Caco-2 (cell line): ENCODE measurements at regions not wholly inside any gene's neighbourhood (a gene's known extent, or its start where the extent isn't known, plus 50 kb on each side); places are given as distances from the start of the nearest gene placed in this dataset.

ENCODE experiments used
- BruUV-seq: library from RNA; stranded (reverse); fragments of 400-500 nt; replicated peaks from 2 replicates; lab custom pipeline; 2021; lab: Mats Ljungman, UMichigan
- CTCF ChIA-PET: fragments of 300-600 bp; sonication (Branson Sonifier 250); formaldehyde crosslinking; loops from one replicate; lab custom pipeline; 2022; ENCODE audit warnings: antibody characterized with exemption; lab: Charles Lee
- POLR2A ChIA-PET: fragments of 300-600 bp; sonication (Branson Sonifier 250); formaldehyde crosslinking; loops from one replicate; lab custom pipeline; 2022; ENCODE audit warnings: antibody characterized with exemption; lab: Charles Lee
- DNase-seq, 2 experiments: peaks; one replicate each; pipeline versions ENCODE4 v3.0.0 to v3.0.0-alpha.2; 2020 to 2022
- H3K27me3 ChIP-seq: replicated peaks from 2 replicates; pipeline ENCODE4 v1.6.0; 2011; ENCODE audit warnings: low read length; ENCODE audit not compliant: control insufficient read depth, insufficient read depth
- H3K36me3 ChIP-seq: 2 replicates; pipeline ENCODE4 v1.5.1; 2011; ENCODE audit warnings: low read length; ENCODE audit not compliant: control insufficient read depth, insufficient read depth
- H3K4me1 ChIP-seq: fragments of 250-450 bp; sonication (Bioruptor Pico); 2 replicates; pipeline ENCODE4 v1.5.1; 2020; ENCODE audit warnings: mild to moderate bottlenecking
- H3K4me3 ChIP-seq: 2 replicates; pipeline ENCODE4 v1.5.1; 2011; ENCODE audit warnings: low read depth, mild to moderate bottlenecking, control low read depth, low read length
- H3K9me3 ChIP-seq: fragments of 250-450 bp; sonication (Bioruptor Pico); 2 replicates; pipeline ENCODE4 v1.5.1; 2020; ENCODE audit warnings: mild to moderate bottlenecking, moderate library complexity
- H3K27ac Mint-ChIP-seq: one replicate; pipeline ENCODE4 v1.8.0; 2022; ENCODE audit warnings: mixed read lengths; ENCODE audit not compliant: unreplicated experiment
- H3K27me3 Mint-ChIP-seq: one replicate; pipeline ENCODE4 v1.8.0; 2022; ENCODE audit warnings: mixed read lengths; ENCODE audit not compliant: insufficient read depth, unreplicated experiment
- H3K36me3 Mint-ChIP-seq: one replicate; pipeline ENCODE4 v1.8.0; 2022; ENCODE audit warnings: mild to moderate bottlenecking, mixed read lengths; ENCODE audit not compliant: insufficient read depth, unreplicated experiment
- H3K4me1 Mint-ChIP-seq: one replicate; pipeline ENCODE4 v1.8.0; 2022; ENCODE audit warnings: low read depth, mixed read lengths; ENCODE audit not compliant: unreplicated experiment
- H3K4me3 Mint-ChIP-seq: one replicate; pipeline ENCODE4 v1.8.0; 2022; ENCODE audit warnings: mild to moderate bottlenecking, moderate library complexity, mixed read lengths; ENCODE audit not compliant: unreplicated experiment
- H3K9me3 Mint-ChIP-seq: one replicate; pipeline ENCODE4 v1.8.0; 2022; ENCODE audit warnings: mixed read lengths; ENCODE audit not compliant: unreplicated experiment
- intact Hi-C: fragments of 100-400 bp; cut with micrococcal nuclease; formaldehyde crosslinking; loops from one replicate; pipeline ENCODE4 v1.10.0; 2022; ENCODE audit not compliant: unreplicated experiment
- TF ChIP-seq, protein P1 (sequence below), 2 experiments: fragments of 200-600 bp in 1 of 2; IDR thresholded peaks; 1 replicate in 1 of 2; 2 replicates in 1 of 2; pipeline versions ENCODE4 v1.5.1 to v1.8.0; 2011 to 2022; ENCODE audit warnings: antibody characterized with exemption in 1 of 2, control low read depth in 1 of 2, inconsistent platforms in 1 of 2, low read depth in 1 of 2, low read length in 1 of 2, mild to moderate bottlenecking in 1 of 2, moderate library complexity in 1 of 2; ENCODE audit not compliant: insufficient read depth in 1 of 2, severe bottlenecking in 1 of 2, unreplicated experiment in 1 of 2

DNA sequence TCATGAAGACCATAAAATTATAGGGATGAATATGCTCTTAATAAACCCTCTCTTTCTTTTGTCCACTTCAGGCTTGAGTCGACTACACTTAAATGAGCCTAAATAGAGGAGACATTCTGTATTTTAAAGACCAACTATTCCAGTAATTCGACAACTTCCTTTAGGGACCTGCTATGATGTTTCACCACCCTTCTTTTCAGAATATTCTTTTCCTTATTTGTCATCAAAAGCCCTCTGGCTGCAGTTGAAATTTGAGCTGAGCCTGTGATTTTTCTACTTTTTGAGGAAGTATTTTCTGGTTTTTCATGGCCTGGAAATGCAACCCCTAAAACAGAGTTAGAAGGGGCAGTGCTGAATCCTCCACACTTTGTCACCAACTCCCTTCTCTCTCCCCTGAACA lies 287.0 kb downstream of the EPHA4 start:
- Mint-ChIP-seq H3K27me3 (no peaks in the 10 kb centered on the region), H3K27ac (no peak overlapping the region), H3K4me1 (peaks cover 37% of the 10 kb centered on the region), H3K4me3 (no peak overlapping the region), H3K36me3 (no peaks in the 10 kb centered on the region), H3K9me3 (peaks cover 14% of the 10 kb centered on the region)
- Histone ChIP-seq H3K36me3 (no peaks in the 10 kb centered on the region), H3K27me3 (no peaks in the 10 kb centered on the region), H3K4me1 (peaks cover 42% of the 10 kb centered on the region), H3K9me3 (no peaks in the 10 kb centered on the region), H3K4me3 (no peak overlapping the region)
- DNase-seq = no peak
- ChIA-PET CTCF (no interaction called here), POLR2A (no interaction called here)
- BruUV-seq = no TSS peak
- TF ChIP-seq, protein P1, sequence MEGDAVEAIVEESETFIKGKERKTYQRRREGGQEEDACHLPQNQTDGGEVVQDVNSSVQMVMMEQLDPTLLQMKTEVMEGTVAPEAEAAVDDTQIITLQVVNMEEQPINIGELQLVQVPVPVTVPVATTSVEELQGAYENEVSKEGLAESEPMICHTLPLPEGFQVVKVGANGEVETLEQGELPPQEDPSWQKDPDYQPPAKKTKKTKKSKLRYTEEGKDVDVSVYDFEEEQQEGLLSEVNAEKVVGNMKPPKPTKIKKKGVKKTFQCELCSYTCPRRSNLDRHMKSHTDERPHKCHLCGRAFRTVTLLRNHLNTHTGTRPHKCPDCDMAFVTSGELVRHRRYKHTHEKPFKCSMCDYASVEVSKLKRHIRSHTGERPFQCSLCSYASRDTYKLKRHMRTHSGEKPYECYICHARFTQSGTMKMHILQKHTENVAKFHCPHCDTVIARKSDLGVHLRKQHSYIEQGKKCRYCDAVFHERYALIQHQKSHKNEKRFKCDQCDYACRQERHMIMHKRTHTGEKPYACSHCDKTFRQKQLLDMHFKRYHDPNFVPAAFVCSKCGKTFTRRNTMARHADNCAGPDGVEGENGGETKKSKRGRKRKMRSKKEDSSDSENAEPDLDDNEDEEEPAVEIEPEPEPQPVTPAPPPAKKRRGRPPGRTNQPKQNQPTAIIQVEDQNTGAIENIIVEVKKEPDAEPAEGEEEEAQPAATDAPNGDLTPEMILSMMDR (IDR thresholded peaks at IDR 0.05; ENCODE audit: insufficient read depth in 1 of 2, low read depth in 1 of 2, low read length in 1 of 2, severe bottlenecking in 1 of 2, unreplicated experiment in 1 of 2) = no peak
- intact Hi-C loops = loop anchor here (5.0 kb wide), 1 partner anchor 98 kb away; no protein-coding TSS in a partner anchor

GRCh38 chr2:221286406-221286805 lies 285.7 kb downstream of the EPHA4 start:
- TF ChIP-seq, protein P1 (IDR thresholded peaks at IDR 0.05; ENCODE audit: insufficient read depth in 1 of 2, low read depth in 1 of 2, low read length in 1 of 2, severe bottlenecking in 1 of 2, unreplicated experiment in 1 of 2) = no peak
- BruUV-seq = no TSS peak
- intact Hi-C loops = loop anchor here (5.0 kb wide), 1 partner anchor 99 kb away; no protein-coding TSS in a partner anchor
- Histone ChIP-seq H3K4me1 (peaks cover 39% of the 10 kb centered on the region), H3K27me3 (no peaks in the 10 kb centered on the region), H3K9me3 (no peaks in the 10 kb centered on the region), H3K36me3 (no peaks in the 10 kb centered on the region), H3K4me3 (no peak overlapping the region)
- no peak overlapping the region for H3K27ac Mint-ChIP-seq
- ChIA-PET POLR2A (no interaction called here), CTCF (no interaction called here)
- no peaks in the 10 kb centered on the region for H3K27me3 Mint-ChIP-seq
- peaks cover 33% of the 10 kb centered on the region for H3K4me1 Mint-ChIP-seq
- H3K36me3 Mint-ChIP-seq = no peaks in the 10 kb centered on the region
- peaks cover 14% of the 10 kb centered on the region for H3K9me3 Mint-ChIP-seq
- no peak for DNase-seq
- no peak overlapping the region for H3K4me3 Mint-ChIP-seq

- POLR2A ChIA-PET = no interaction called here
- H3K9me3 ChIP-seq = no peaks in the 10 kb centered on the region
- TF ChIP-seq, protein P1 (IDR thresholded peaks at IDR 0.05; ENCODE audit: insufficient read depth in 1 of 2, low read depth in 1 of 2, low read length in 1 of 2, severe bottlenecking in 1 of 2, unreplicated experiment in 1 of 2) = no peak
These were observed 282.7 kb downstream of the EPHA4 start for GRCh38 chr2:221289389-221289788.

More at GRCh38 chr2:221289389-221289788, 282.7 kb downstream of the EPHA4 start:
- no TSS peak for BruUV-seq
- H3K36me3 ChIP-seq = no peaks in the 10 kb centered on the region
- H3K27me3 ChIP-seq = no peaks in the 10 kb centered on the region
- CTCF ChIA-PET = no interaction called here
- H3K4me1 ChIP-seq = peaks cover 38% of the 10 kb centered on the region
- Mint-ChIP-seq H3K36me3 (no peaks in the 10 kb centered on the region), H3K9me3 (peaks cover 14% of the 10 kb centered on the region), H3K27me3 (no peaks in the 10 kb centered on the region), H3K4me1 (peaks cover 30% of the 10 kb centered on the region), H3K27ac (peak overlapping the region; percentile 58), H3K4me3 (no peak overlapping the region)
- no peak overlapping the region for H3K4me3 ChIP-seq
- intact Hi-C loops = loop anchor here (5.0 kb wide), 1 partner anchor 102 kb away; no protein-coding TSS in a partner anchor
- no peak for DNase-seq
